ENCODE measurements at regions not wholly inside any gene's neighbourhood (a gene's known extent, or its start where the extent isn't known, plus 50 kb on each side); places are given as distances from the start of the nearest gene placed in this dataset.

DNA sequence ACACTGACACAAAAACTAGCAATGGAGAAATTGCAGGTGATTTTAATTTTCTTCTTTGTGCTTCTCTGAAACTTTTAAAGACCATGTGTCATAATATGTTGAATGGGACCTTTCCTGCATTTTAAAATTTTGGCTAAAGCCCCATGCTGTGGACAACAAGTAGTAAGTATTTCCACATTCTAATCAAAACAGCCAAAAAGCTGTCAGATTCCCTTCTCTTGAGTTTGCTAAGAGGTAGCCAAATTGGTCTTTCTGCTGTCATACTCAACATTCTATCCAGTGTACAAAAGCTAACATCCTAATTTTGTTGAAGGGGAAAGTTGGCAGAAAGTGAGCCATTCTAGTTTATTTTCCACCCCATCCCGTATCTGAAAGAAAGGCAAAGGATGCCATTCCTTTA is 447.6 kb downstream of the TFEC start:
- TF ChIP-seq, protein P1, sequence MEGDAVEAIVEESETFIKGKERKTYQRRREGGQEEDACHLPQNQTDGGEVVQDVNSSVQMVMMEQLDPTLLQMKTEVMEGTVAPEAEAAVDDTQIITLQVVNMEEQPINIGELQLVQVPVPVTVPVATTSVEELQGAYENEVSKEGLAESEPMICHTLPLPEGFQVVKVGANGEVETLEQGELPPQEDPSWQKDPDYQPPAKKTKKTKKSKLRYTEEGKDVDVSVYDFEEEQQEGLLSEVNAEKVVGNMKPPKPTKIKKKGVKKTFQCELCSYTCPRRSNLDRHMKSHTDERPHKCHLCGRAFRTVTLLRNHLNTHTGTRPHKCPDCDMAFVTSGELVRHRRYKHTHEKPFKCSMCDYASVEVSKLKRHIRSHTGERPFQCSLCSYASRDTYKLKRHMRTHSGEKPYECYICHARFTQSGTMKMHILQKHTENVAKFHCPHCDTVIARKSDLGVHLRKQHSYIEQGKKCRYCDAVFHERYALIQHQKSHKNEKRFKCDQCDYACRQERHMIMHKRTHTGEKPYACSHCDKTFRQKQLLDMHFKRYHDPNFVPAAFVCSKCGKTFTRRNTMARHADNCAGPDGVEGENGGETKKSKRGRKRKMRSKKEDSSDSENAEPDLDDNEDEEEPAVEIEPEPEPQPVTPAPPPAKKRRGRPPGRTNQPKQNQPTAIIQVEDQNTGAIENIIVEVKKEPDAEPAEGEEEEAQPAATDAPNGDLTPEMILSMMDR (tag by site-specific recombination; IDR thresholded peaks at IDR 0.05), result no peak
- TF ChIP-seq, protein P2, sequence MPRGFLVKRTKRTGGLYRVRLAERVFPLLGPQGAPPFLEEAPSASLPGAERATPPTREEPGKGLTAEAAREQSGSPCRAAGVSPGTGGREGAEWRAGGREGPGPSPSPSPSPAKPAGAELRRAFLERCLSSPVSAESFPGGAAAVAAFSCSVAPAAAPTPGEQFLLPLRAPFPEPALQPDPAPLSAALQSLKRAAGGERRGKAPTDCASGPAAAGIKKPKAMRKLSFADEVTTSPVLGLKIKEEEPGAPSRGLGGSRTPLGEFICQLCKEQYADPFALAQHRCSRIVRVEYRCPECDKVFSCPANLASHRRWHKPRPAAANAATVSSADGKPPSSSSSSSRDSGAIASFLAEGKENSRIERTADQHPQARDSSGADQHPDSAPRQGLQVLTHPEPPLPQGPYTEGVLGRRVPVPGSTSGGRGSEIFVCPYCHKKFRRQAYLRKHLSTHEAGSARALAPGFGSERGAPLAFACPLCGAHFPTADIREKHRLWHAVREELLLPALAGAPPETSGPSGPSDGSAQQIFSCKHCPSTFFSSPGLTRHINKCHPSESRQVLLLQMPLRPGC (tag by site-specific recombination; IDR thresholded peaks at IDR 0.05), result no peak
- TF ChIP-seq ZBTB1 (tag by site-specific recombination; IDR thresholded peaks at IDR 0.05), result no peak
- no peak for TF ChIP-seq ZFP41 (tag by site-specific recombination; IDR thresholded peaks at IDR 0.05; ENCODE audit: borderline replicate concordance)
- TF ChIP-seq, protein P3, sequence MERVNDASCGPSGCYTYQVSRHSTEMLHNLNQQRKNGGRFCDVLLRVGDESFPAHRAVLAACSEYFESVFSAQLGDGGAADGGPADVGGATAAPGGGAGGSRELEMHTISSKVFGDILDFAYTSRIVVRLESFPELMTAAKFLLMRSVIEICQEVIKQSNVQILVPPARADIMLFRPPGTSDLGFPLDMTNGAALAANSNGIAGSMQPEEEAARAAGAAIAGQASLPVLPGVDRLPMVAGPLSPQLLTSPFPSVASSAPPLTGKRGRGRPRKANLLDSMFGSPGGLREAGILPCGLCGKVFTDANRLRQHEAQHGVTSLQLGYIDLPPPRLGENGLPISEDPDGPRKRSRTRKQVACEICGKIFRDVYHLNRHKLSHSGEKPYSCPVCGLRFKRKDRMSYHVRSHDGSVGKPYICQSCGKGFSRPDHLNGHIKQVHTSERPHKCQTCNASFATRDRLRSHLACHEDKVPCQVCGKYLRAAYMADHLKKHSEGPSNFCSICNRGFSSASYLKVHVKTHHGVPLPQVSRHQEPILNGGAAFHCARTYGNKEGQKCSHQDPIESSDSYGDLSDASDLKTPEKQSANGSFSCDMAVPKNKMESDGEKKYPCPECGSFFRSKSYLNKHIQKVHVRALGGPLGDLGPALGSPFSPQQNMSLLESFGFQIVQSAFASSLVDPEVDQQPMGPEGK (tag by site-specific recombination; IDR thresholded peaks at IDR 0.05), result no peak
- no peak for TF ChIP-seq ZNF629 (tag by site-specific recombination; IDR thresholded peaks at IDR 0.05)
- no peak for TF ChIP-seq ZBTB8A (tag by site-specific recombination; IDR thresholded peaks at IDR 0.05)
- TF ChIP-seq, protein P4, sequence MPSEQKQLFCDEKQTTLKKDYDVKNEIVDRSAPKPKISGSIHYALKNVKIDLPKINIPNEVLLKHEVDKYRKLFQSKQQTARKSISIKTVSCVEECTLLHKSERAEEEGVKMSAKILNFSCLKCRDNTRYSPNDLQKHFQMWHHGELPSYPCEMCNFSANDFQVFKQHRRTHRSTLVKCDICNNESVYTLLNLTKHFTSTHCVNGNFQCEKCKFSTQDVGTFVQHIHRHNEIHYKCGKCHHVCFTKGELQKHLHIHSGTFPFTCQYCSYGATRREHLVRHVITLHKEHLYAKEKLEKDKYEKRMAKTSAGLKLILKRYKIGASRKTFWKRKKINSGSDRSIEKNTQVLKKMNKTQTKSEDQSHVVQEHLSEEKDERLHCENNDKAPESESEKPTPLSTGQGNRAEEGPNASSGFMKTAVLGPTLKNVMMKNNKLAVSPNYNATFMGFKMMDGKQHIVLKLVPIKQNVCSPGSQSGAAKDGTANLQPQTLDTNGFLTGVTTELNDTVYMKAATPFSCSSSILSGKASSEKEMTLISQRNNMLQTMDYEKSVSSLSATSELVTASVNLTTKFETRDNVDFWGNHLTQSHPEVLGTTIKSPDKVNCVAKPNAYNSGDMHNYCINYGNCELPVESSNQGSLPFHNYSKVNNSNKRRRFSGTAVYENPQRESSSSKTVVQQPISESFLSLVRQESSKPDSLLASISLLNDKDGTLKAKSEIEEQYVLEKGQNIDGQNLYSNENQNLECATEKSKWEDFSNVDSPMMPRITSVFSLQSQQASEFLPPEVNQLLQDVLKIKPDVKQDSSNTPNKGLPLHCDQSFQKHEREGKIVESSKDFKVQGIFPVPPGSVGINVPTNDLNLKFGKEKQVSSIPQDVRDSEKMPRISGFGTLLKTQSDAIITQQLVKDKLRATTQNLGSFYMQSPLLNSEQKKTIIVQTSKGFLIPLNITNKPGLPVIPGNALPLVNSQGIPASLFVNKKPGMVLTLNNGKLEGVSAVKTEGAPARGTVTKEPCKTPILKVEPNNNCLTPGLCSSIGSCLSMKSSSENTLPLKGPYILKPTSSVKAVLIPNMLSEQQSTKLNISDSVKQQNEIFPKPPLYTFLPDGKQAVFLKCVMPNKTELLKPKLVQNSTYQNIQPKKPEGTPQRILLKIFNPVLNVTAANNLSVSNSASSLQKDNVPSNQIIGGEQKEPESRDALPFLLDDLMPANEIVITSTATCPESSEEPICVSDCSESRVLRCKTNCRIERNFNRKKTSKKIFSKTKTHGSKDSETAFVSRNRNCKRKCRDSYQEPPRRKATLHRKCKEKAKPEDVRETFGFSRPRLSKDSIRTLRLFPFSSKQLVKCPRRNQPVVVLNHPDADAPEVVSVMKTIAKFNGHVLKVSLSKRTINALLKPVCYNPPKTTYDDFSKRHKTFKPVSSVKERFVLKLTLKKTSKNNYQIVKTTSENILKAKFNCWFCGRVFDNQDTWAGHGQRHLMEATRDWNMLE (tag by site-specific recombination; conservative IDR thresholded peaks at IDR 0.05; ENCODE audit: low read depth), result no peak
- TF ChIP-seq, protein P5, sequence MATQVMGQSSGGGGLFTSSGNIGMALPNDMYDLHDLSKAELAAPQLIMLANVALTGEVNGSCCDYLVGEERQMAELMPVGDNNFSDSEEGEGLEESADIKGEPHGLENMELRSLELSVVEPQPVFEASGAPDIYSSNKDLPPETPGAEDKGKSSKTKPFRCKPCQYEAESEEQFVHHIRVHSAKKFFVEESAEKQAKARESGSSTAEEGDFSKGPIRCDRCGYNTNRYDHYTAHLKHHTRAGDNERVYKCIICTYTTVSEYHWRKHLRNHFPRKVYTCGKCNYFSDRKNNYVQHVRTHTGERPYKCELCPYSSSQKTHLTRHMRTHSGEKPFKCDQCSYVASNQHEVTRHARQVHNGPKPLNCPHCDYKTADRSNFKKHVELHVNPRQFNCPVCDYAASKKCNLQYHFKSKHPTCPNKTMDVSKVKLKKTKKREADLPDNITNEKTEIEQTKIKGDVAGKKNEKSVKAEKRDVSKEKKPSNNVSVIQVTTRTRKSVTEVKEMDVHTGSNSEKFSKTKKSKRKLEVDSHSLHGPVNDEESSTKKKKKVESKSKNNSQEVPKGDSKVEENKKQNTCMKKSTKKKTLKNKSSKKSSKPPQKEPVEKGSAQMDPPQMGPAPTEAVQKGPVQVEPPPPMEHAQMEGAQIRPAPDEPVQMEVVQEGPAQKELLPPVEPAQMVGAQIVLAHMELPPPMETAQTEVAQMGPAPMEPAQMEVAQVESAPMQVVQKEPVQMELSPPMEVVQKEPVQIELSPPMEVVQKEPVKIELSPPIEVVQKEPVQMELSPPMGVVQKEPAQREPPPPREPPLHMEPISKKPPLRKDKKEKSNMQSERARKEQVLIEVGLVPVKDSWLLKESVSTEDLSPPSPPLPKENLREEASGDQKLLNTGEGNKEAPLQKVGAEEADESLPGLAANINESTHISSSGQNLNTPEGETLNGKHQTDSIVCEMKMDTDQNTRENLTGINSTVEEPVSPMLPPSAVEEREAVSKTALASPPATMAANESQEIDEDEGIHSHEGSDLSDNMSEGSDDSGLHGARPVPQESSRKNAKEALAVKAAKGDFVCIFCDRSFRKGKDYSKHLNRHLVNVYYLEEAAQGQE (tag by site-specific recombination; IDR thresholded peaks at IDR 0.05), result no peak
- TF ChIP-seq ZNF266 (tag by site-specific recombination; IDR thresholded peaks at IDR 0.05; ENCODE audit: low read depth), result no peak
- TF ChIP-seq, protein P6, sequence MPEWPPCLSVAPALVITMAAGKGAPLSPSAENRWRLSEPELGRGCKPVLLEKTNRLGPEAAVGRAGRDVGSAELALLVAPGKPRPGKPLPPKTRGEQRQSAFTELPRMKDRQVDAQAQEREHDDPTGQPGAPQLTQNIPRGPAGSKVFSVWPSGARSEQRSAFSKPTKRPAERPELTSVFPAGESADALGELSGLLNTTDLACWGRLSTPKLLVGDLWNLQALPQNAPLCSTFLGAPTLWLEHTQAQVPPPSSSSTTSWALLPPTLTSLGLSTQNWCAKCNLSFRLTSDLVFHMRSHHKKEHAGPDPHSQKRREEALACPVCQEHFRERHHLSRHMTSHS (tag by site-specific recombination; IDR thresholded peaks at IDR 0.05), result no peak
- no peak for TF ChIP-seq ZNF10 (tag by site-specific recombination; IDR thresholded peaks at IDR 0.05)
